Astrocyte (in vitro differentiated cells and primary cell): ENCODE measurements at regions not wholly inside any gene's neighbourhood (a gene's known extent, or its start where the extent isn't known, plus 50 kb on each side); places are given as distances from the start of the nearest gene placed in this dataset.

Source experiments
- CTCF ChIP-seq: IDR thresholded peaks from 2 replicates; pipeline ENCODE4 v1.5.1; 2011; ENCODE audit warnings: low read depth, mild to moderate bottlenecking, inconsistent platforms, low read length, moderate library complexity; ENCODE audit not compliant: insufficient read depth
- EZH2 ChIP-seq: IDR thresholded peaks from 2 replicates; pipeline ENCODE4 v1.6.1; 2012; ENCODE audit warnings: mild to moderate bottlenecking, low read length, inconsistent platforms; ENCODE audit not compliant: insufficient read depth

GRCh38 chr17:77352441-77352840 is 211.7 kb downstream of the SEC14L1 start:
- TF ChIP-seq EZH2 = no peak
- TF ChIP-seq CTCF = no peak
